Heart right ventricle (tissue), 16 donors: ENCODE measurements at regions not wholly inside any gene's neighbourhood (a gene's known extent, or its start where the extent isn't known, plus 50 kb on each side); places are given as distances from the start of the nearest gene placed in this dataset.

ENCODE experiments used
- ATAC-seq, 8 donors: fragments of 200-7000 bp; cut with Tn5 transposase; one replicate each; pipeline ENCODE4 v1.9.1; 2020; ENCODE audit warnings: mild to moderate bottlenecking in 8 of 8, moderate library complexity in 8 of 8, moderate number of reproducible peaks in 1 of 8
- DNase-seq, 2 donors: peaks; one replicate each; pipeline ENCODE4 v3.0.0-alpha.2; 2020
- H3K27ac ChIP-seq, 10 donors: fragments of 200-600 bp; sonication (generic) in 2 of 10; one replicate each; pipeline versions ENCODE4 v1.5.0 to v1.8.0; 2020 to 2022; ENCODE audit warnings: mild to moderate bottlenecking in 3 of 10
- H3K27me3 ChIP-seq, 7 donors: fragments of 200-600 bp; one replicate each; pipeline ENCODE4 v1.8.0; 2021 to 2022; ENCODE audit warnings: mild to moderate bottlenecking in 2 of 7
- H3K36me3 ChIP-seq, 9 donors: fragments of 200-600 bp; sonication (generic) in 1 of 9; one replicate each; pipeline versions ENCODE4 v1.5.0 to v1.8.0; 2020 to 2022; ENCODE audit warnings: mild to moderate bottlenecking in 2 of 9
- H3K4me1 ChIP-seq, 9 donors: fragments of 200-600 bp; sonication (generic) in 1 of 9; one replicate each; pipeline versions ENCODE4 v1.5.0 to v1.8.0; 2020 to 2022; ENCODE audit warnings: mild to moderate bottlenecking in 4 of 9
- H3K4me3 ChIP-seq, 10 donors: fragments of 200-600 bp; sonication (generic) in 2 of 10; one replicate each; pipeline versions ENCODE4 v1.5.0 to v1.8.0; 2020 to 2022; ENCODE audit warnings: mild to moderate bottlenecking in 7 of 10, moderate library complexity in 2 of 10
- H3K9me3 ChIP-seq, 11 donors: fragments of 200-600 bp in 10 of 11; sonication (generic) in 2 of 11; one replicate each; pipeline versions ENCODE4 v1.5.0 to v1.8.0; 2013 to 2022; ENCODE audit warnings: mild to moderate bottlenecking in 2 of 11, control low read depth in 1 of 11, moderate library complexity in 1 of 11
- WGBS, 2 donors: extraction: QIAGEN DNeasy Blood & Tissue Kit; methylation state at CpG; one replicate each; pipeline ENCODE4 v1.1.7; 2013; ENCODE audit warnings: inconsistent platforms in 1 of 2; 5-methylcytosine and 5-hydroxymethylcytosine counted together
- intact Hi-C, 10 donors: fragments of 100-400 bp; cut with DNase I; formaldehyde crosslinking; loops; one replicate each; pipeline versions ENCODE4 v1.11.1 to v1.14.2; 2022
- TF ChIP-seq, protein P1 (sequence below), 9 donors: fragments of 200-600 bp; sonication (generic) in 2 of 9; IDR thresholded peaks; one replicate each; pipeline versions ENCODE4 v1.5.0 to v1.8.0; 2021 to 2022; ENCODE audit warnings: antibody characterized with exemption in 9 of 9, mild to moderate bottlenecking in 5 of 9, moderate library complexity in 1 of 9
- donor health status: Arrhythmogenic right ventricular cardiomyopathy.
- donor health status: ischemic (EF 13 %, LVEDD 7.1; RV severe dilation, severe dysfunction).
- donor health status: healthy with polysubstance abuse.
- donor health status: DM: no; HTN: yes; CAD: no.
- donor health status: DM: no; HTN: no; CAD: no.
- donor health status: ischemic (EF 25% LVEDD 6.9; RV normal size, moderate dysfunction).
- donor health status: ischemic (EF 25% LVEDD 5.7; RV mildly dilated, moderate dysfunction).
- donor health status: healthy.
- donor health status: DM: yes; HTN: yes; CAD: no.
- donor health status: Ischemic cardiomyopathy.
- donor health status: ischemic (EF 35%, LVEDD 5.7; RV mildly dilated, moderate dysfunction).
- donor health status: nonischemic (EF 11% LVEDD 7.7; RV severe dilation, severe dysfunction).
- donor health status: DM: yes; HTN: yes; CAD: no.
- donor health status: PGD.
- donor health status: ischemic (EF 29% LVEDD 5.4; RV normal size, mild dysfunction).
- donor health status: nonischemic (EF 23%, LVEDD 6.1; RV moderate dilation, normal function).

DNA sequence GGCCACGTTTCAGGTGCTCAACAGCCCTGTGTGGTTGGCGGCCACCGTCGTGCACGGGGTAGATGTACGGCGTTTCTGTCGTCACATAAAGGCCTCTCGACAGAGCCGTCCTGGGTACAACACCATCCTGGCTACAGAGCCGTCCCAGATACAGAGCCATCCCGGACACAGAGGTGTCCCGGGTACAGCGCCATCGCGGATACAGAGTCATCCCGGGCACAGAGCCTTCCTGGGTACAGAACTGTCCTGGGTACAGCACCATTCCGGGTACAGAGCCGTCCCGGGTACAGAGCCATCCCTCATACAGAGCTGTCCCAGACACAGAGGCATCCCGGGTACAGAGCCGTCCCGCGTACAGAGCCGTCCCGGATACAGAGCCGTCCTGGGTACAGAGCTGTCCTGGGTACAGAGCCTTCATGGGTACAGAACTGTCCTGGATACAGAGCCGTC lies 222.7 kb upstream of the SOX1 start:
- intact Hi-C loops, result no loop called here
- Histone ChIP-seq H3K36me3 (no peaks in the 10 kb centered on the region), H3K4me3 (no peak overlapping the region), H3K27ac (no peak overlapping the region), H3K27me3 (peaks cover 7 to 48% (median 28%) of the 10 kb centered on the region in 7 donors), H3K4me1 (peaks cover 0 to 16% (median 9%) of the 10 kb centered on the region in 9 donors), H3K9me3 (peaks cover 0 to 13% (median 0%) of the 10 kb centered on the region in 11 donors)
- TF ChIP-seq, protein P1, sequence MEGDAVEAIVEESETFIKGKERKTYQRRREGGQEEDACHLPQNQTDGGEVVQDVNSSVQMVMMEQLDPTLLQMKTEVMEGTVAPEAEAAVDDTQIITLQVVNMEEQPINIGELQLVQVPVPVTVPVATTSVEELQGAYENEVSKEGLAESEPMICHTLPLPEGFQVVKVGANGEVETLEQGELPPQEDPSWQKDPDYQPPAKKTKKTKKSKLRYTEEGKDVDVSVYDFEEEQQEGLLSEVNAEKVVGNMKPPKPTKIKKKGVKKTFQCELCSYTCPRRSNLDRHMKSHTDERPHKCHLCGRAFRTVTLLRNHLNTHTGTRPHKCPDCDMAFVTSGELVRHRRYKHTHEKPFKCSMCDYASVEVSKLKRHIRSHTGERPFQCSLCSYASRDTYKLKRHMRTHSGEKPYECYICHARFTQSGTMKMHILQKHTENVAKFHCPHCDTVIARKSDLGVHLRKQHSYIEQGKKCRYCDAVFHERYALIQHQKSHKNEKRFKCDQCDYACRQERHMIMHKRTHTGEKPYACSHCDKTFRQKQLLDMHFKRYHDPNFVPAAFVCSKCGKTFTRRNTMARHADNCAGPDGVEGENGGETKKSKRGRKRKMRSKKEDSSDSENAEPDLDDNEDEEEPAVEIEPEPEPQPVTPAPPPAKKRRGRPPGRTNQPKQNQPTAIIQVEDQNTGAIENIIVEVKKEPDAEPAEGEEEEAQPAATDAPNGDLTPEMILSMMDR (IDR thresholded peaks at IDR 0.05), result no peak
- ATAC-seq, result no peak
- no peak for DNase-seq
- WGBS, 2 donors, result 94 to 95% methylated on average over 28 of the region's 28 CpGs

DNA sequence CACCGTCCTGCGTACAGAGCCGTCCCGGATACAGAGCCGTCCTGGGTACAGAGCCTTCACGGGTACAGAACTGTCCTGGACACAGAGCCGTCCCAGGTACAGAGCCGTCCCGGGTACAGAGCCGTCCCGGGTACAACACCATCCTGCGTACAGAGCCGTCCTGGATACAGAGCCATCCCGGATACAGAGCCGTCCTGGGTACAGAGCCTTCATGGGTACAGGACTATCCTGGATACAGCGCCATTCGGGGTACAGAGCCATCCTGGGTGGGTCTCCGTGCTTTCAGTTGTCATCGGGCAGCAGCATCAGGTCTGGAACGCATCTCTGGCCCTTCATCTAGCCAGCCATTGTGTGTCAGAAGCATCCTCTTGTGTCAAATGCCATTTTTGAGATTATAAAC lies 222.3 kb upstream of the SOX1 start:
- Histone ChIP-seq H3K27me3 (peaks cover 7 to 48% (median 28%) of the 10 kb centered on the region in 7 donors), H3K4me3 (no peak overlapping the region), H3K27ac (no peak overlapping the region), H3K9me3 (peaks cover 0 to 13% (median 0%) of the 10 kb centered on the region in 11 donors), H3K36me3 (no peaks in the 10 kb centered on the region), H3K4me1 (peaks cover 0 to 16% (median 9%) of the 10 kb centered on the region in 9 donors)
- TF ChIP-seq, protein P1 (IDR thresholded peaks at IDR 0.05), result no peak
- 94 to 96% methylated on average over 20 of the region's 20 CpGs for WGBS, 2 donors
- DNase-seq (no peak), ATAC-seq (no peak)
- intact Hi-C loops, result no loop called here

DNA sequence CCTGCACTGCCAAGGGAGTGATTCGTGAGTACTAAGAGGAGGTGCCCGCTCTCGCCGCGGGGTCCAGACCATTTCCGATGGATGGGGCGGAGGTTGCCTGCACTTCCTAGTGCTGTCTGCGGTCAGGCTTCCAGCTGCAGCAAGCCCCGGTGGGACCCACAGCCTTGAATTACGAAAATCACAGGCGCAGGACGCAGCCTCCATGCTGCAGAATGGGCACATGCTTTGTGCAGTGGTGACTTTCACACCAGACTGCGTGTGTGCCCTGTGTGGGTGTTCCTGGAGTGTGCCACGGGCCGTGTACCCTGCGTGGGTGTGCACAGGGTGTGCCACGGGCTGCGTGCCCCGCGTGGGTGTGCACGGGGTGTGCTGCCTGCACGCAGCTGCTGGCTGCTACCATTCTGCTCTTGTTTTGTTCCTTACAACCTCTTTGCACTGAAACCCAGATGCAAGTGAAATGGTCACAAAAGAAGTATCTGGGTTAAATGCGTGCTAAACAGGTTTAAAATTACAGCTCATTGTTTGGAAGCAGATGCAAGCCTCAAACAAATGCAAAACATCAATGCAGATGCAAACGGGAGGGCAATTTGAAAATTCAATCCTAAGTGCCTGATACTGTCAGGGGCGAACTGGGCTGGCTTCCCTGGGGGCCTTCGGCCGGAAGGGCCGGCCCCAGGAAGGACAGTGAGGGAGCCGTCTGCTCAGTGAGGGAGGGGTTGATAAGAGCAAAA lies 221.2 kb upstream of the SOX1 start:
- DNase-seq (no peak), ATAC-seq (peak in 1 of 8 donors; percentile 24)
- Histone ChIP-seq H3K9me3 (peaks cover 0 to 13% (median 0%) of the 10 kb centered on the region in 11 donors), H3K27me3 (peaks cover 7 to 58% (median 38%) of the 10 kb centered on the region in 7 donors), H3K4me1 (peaks cover 0 to 16% (median 9%) of the 10 kb centered on the region in 9 donors), H3K4me3 (peak overlapping the region in 1 of 10 donors; percentile 17), H3K36me3 (no peaks in the 10 kb centered on the region), H3K27ac (no peak overlapping the region)
- intact Hi-C loops, result no loop called here
- WGBS, 2 donors, result 10 to 14% methylated on average over 29 of the region's 29 CpGs
- TF ChIP-seq, protein P1 (IDR thresholded peaks at IDR 0.05), result no peak

DNA sequence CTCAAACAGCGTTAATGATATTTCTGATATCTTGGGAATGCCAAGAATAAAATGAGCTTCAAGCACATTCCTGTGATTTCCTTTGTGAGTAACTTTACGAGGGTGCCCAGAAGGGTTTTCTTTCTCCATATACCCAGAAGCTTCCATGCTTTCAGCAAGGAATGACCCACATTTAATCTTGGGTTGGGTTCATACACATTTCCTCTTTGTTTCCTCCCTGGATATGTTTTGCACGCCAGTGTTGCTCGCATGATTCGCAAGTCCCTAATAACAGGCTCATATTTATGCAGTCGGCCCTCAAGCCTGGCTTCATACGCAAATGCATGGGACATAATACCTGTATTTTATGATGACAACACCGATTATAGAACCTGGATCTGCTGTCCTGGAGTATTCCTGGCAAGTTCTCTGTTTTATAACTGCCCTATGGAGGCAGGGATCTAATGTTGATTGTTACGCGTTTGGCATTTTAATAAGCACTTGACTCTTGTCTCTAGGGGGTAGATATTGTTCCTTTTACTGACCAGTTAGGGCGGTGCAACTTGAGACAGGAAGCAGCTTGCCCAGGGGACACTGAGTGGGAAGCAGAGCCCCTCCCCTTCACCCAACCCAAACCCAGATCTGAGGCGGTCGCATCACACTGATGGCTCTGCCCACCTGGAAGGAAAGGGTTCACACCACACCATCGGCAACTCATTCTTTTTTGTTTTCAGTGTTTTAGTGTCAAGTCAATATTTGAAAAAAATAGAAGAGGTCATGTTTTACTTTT lies 220.4 kb upstream of the SOX1 start:
- Histone ChIP-seq H3K9me3 (peaks cover 0 to 13% (median 0%) of the 10 kb centered on the region in 11 donors), H3K4me1 (peaks cover 0 to 16% (median 9%) of the 10 kb centered on the region in 9 donors), H3K27me3 (peaks cover 7 to 64% (median 38%) of the 10 kb centered on the region in 7 donors), H3K36me3 (no peaks in the 10 kb centered on the region), H3K27ac (no peak overlapping the region), H3K4me3 (peak overlapping the region in 1 of 10 donors; percentile 17)
- DNase-seq, result no peak
- intact Hi-C loops, result no loop called here
- TF ChIP-seq, protein P1 (IDR thresholded peaks at IDR 0.05), result no peak
- peak in 4 of 8 donors; percentile 38 to 57 (median 42) for ATAC-seq
- 22 to 26% methylated on average over 14 of the region's 14 CpGs for WGBS, 2 donors
